CD14-positive monocyte (primary cell): ENCODE measurements at regions not wholly inside any gene's neighbourhood (a gene's known extent, or its start where the extent isn't known, plus 50 kb on each side); places are given as distances from the start of the nearest gene placed in this dataset.
A peak's percentile ranks its signal among the peaks of the same experiment; 100 is the strongest.

Experiments used
- DNase-seq, 3 donors: peaks; one replicate each; pipeline ENCODE4 v3.0.0-alpha.2; 2011 to 2022
- H2AFZ ChIP-seq: 2 replicates; pipeline ENCODE4 v1.6.0; 2012; ENCODE audit warnings: mild to moderate bottlenecking, low read depth, low read length, inconsistent platforms; ENCODE audit not compliant: insufficient read depth, poor library complexity, severe bottlenecking
- H3K27ac ChIP-seq, 2 donors: 1 replicate in 1 of 2; 2 replicates in 1 of 2; pipeline ENCODE4 v1.5.1; 2012 to 2013; ENCODE audit warnings: low read length in 2 of 2, control low read depth in 1 of 2, inconsistent platforms in 1 of 2, low read depth in 1 of 2, mild to moderate bottlenecking in 1 of 2
- H3K27me3 ChIP-seq, 2 donors: one replicate each; pipeline versions ENCODE4 v1.6.0 to v1.6.1; 2011 to 2013; ENCODE audit warnings: low read length in 2 of 2; ENCODE audit not compliant: control insufficient read depth in 2 of 2, insufficient read depth in 2 of 2
- H3K36me3 ChIP-seq, 2 donors: replicated peaks in 1 of 2; 1 replicate in 1 of 2; 2 replicates in 1 of 2; pipeline versions ENCODE4 v1.5.1 to v1.6.1; 2012 to 2013; ENCODE audit warnings: low read length in 2 of 2, control low read depth in 1 of 2, inconsistent platforms in 1 of 2, mild to moderate bottlenecking in 1 of 2; ENCODE audit not compliant: insufficient read depth in 2 of 2, control insufficient read depth in 1 of 2
- H3K4me1 ChIP-seq, 2 donors: 1 replicate in 1 of 2; 2 replicates in 1 of 2; pipeline versions ENCODE4 v1.5.1 to v1.6.1; 2012 to 2013; ENCODE audit warnings: low read length in 2 of 2, control low read depth in 1 of 2, inconsistent platforms in 1 of 2, mild to moderate bottlenecking in 1 of 2, moderate library complexity in 1 of 2; ENCODE audit not compliant: insufficient read depth in 2 of 2, control insufficient read depth in 1 of 2
- H3K4me2 ChIP-seq: replicated peaks from 2 replicates; pipeline ENCODE3; 2012; ENCODE audit warnings: low read length, moderate library complexity, mild to moderate bottlenecking; ENCODE audit not compliant: poor library complexity, severe bottlenecking; ENCODE audit errors: extremely low read depth
- H3K4me3 ChIP-seq, 3 experiments: fragments of 200-600 bp in 1 of 3; sonication (generic) in 1 of 3; replicated peaks in 1 of 3; 1 replicate in 2 of 3; 2 replicates in 1 of 3; pipeline ENCODE4 v1.5.1; 2011 to 2013; ENCODE audit warnings: low read length in 3 of 3, mild to moderate bottlenecking in 3 of 3, control low read depth in 2 of 3, low read depth in 2 of 3, inconsistent platforms in 1 of 3, moderate library complexity in 1 of 3
- H3K79me2 ChIP-seq: 2 replicates; pipeline ENCODE4 v1.6.0; 2012; ENCODE audit warnings: mild to moderate bottlenecking, control low read depth, inconsistent platforms, low read length, moderate library complexity; ENCODE audit not compliant: insufficient read depth
- H3K9ac ChIP-seq: 2 replicates; pipeline ENCODE4 v1.6.0; 2017; ENCODE audit warnings: low read length, mild to moderate bottlenecking; ENCODE audit not compliant: insufficient read depth, poor library complexity, severe bottlenecking
- H3K9me3 ChIP-seq, 2 donors: replicated peaks in 1 of 2; 1 replicate in 1 of 2; 2 replicates in 1 of 2; pipeline versions ENCODE4 v1.5.1 to v1.6.1; 2012 to 2013; ENCODE audit warnings: low read length in 2 of 2, control low read depth in 1 of 2; ENCODE audit not compliant: control insufficient read depth in 1 of 2, insufficient read depth in 1 of 2
- H4K20me1 ChIP-seq: 2 replicates; pipeline ENCODE4 v1.6.0; 2012; ENCODE audit warnings: mild to moderate bottlenecking, low read length, control low read depth, moderate library complexity; ENCODE audit not compliant: insufficient read depth
- H3K27ac Mint-ChIP-seq, 7 donors: one replicate each; pipeline ENCODE4 v1.8.0; 2020; ENCODE audit warnings: mild to moderate bottlenecking in 7 of 7, mixed read lengths in 7 of 7, moderate library complexity in 6 of 7, inconsistent platforms in 2 of 7
- H3K27me3 Mint-ChIP-seq, 3 donors: one replicate each; pipeline ENCODE4 v1.8.0; 2021 to 2022; ENCODE audit warnings: low read depth in 3 of 3, mild to moderate bottlenecking in 3 of 3, mixed read lengths in 3 of 3, moderate library complexity in 3 of 3, inconsistent platforms in 1 of 3
- H3K36me3 Mint-ChIP-seq, 2 donors: one replicate each; pipeline ENCODE4 v1.8.0; 2020; ENCODE audit warnings: mixed read lengths in 2 of 2, inconsistent platforms in 1 of 2, mild to moderate bottlenecking in 1 of 2
- H3K4me1 Mint-ChIP-seq: one replicate; pipeline ENCODE4 v1.8.0; 2020; ENCODE audit warnings: mild to moderate bottlenecking, mixed read lengths
- H3K4me3 Mint-ChIP-seq, 2 donors: one replicate each; pipeline ENCODE4 v1.8.0; 2020; ENCODE audit warnings: mild to moderate bottlenecking in 2 of 2, mixed read lengths in 2 of 2, moderate library complexity in 1 of 2
- H3K9me3 Mint-ChIP-seq, 7 donors: one replicate each; pipeline ENCODE4 v1.8.0; 2020 to 2022; ENCODE audit warnings: mixed read lengths in 7 of 7, mild to moderate bottlenecking in 6 of 7, moderate library complexity in 6 of 7, inconsistent platforms in 2 of 7
- WGBS: methylation state at CpG from one replicate; pipeline ENCODE4 v1.1.5; 2013; ENCODE audit warnings: missing lambda C conversion rate; ENCODE audit not compliant: insufficient coverage; 5-methylcytosine and 5-hydroxymethylcytosine counted together
- intact Hi-C, 2 donors: fragments of 100-400 bp; cut with micrococcal nuclease; formaldehyde crosslinking; loops; one replicate each; pipeline versions ENCODE4 v1.15.0 to v1.15.1; 2023
- TF ChIP-seq, protein P1 (sequence below): fragments of 200-600 bp; IDR thresholded peaks from one replicate; pipeline ENCODE4 v1.8.0; 2022; ENCODE audit warnings: antibody characterized with exemption, mild to moderate bottlenecking

DNA sequence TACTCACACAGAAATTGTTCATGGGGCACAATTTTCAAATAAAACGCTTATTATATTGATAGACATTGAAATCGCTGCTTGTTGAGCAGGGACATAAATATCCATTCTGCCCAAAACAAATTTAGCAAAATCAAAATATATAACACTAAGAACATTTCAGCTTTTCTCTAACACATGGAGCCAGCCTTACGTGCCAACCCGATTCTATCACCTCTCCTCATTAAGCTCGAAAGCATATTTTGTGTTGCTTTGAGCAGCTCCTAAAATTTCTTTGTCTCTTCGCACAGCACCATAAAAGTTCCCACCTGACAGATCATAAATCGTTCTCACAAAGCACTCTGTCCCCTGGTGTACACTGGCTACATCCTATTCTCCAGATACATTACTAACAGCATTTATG is 1034.4 kb upstream of the KLHL29 start:
- no peaks in the 10 kb centered on the region for H3K79me2 ChIP-seq
- H3K9me3 Mint-ChIP-seq, result no peaks in the 10 kb centered on the region
- no peaks in the 10 kb centered on the region for H3K9me3 ChIP-seq
- WGBS, result 87% methylated on average over 6 of the region's 7 CpGs
- H3K27me3 ChIP-seq, result no peaks in the 10 kb centered on the region
- DNase-seq, result no peak
- H3K4me1 Mint-ChIP-seq, result no peaks in the 10 kb centered on the region
- no peak overlapping the region for H2AFZ ChIP-seq
- H3K4me3 ChIP-seq, result no peak overlapping the region
- no peak overlapping the region for H3K9ac ChIP-seq
- H3K27me3 Mint-ChIP-seq, result peaks cover under 1 to 3% (median 2%) of the 10 kb centered on the region in 3 donors
- H3K36me3 Mint-ChIP-seq, result no peaks in the 10 kb centered on the region
- H3K36me3 ChIP-seq, result no peaks in the 10 kb centered on the region
- no peaks in the 10 kb centered on the region for H4K20me1 ChIP-seq
- H3K27ac Mint-ChIP-seq, result no peak overlapping the region
- no peak overlapping the region for H3K4me2 ChIP-seq
- TF ChIP-seq, protein P1, sequence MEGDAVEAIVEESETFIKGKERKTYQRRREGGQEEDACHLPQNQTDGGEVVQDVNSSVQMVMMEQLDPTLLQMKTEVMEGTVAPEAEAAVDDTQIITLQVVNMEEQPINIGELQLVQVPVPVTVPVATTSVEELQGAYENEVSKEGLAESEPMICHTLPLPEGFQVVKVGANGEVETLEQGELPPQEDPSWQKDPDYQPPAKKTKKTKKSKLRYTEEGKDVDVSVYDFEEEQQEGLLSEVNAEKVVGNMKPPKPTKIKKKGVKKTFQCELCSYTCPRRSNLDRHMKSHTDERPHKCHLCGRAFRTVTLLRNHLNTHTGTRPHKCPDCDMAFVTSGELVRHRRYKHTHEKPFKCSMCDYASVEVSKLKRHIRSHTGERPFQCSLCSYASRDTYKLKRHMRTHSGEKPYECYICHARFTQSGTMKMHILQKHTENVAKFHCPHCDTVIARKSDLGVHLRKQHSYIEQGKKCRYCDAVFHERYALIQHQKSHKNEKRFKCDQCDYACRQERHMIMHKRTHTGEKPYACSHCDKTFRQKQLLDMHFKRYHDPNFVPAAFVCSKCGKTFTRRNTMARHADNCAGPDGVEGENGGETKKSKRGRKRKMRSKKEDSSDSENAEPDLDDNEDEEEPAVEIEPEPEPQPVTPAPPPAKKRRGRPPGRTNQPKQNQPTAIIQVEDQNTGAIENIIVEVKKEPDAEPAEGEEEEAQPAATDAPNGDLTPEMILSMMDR, result no peak
- intact Hi-C loops, result loop anchor here in 1 of 2 donors (10.0 kb wide), 1 partner anchor 1306 kb away; the partner anchor contains the start of gene APOB
- no peaks in the 10 kb centered on the region for H3K4me1 ChIP-seq
- H3K27ac ChIP-seq, result no peak overlapping the region
- H3K4me3 Mint-ChIP-seq, result no peak overlapping the region

DNA sequence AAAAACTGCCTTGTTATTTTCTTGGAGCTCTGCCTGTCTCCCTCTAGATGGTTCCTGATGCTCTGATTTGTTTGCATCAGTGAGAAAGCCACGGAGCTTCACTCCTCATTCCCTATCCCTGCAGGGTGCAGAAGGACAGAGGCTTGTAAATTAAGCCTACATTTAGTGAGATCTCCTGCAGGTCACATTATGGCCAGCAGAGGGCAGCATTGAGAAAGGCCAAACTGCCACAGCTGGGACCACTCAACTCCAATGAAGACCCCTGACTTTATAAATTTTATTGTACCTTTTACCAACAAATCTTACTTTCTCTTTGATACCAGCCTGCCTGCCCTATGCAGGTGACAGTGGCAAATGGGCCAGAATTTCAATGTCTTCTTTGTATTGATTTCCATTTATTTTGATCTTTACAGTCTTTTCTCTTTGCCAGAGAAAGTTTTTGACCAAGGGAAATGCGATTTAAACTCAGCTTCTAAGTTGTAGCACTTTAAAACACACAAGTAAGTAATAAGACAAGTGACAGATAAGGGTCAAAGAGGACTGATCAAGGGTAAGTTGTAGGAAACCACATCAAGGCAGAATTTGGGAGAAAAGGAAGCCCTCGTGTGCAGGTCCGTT is 1029.1 kb upstream of the KLHL29 start:
- intact Hi-C loops, result loop anchor here in 1 of 2 donors (10.0 kb wide), 1 partner anchor 1311 kb away; the partner anchor contains the start of gene APOB
- Histone ChIP-seq H4K20me1 (no peaks in the 10 kb centered on the region), H3K9me3 (no peaks in the 10 kb centered on the region), H2AFZ (no peak overlapping the region), H3K9ac (no peak overlapping the region), H3K27me3 (no peaks in the 10 kb centered on the region), H3K4me3 (no peak overlapping the region), H3K4me1 (no peaks in the 10 kb centered on the region), H3K4me2 (no peak overlapping the region), H3K27ac (no peak overlapping the region), H3K36me3 (no peaks in the 10 kb centered on the region), H3K79me2 (no peaks in the 10 kb centered on the region)
- H3K9me3 Mint-ChIP-seq, result no peaks in the 10 kb centered on the region
- no peak overlapping the region for H3K4me3 Mint-ChIP-seq
- peaks cover 0 to 2% (median 2%) of the 10 kb centered on the region in 3 donors for H3K27me3 Mint-ChIP-seq
- no peak overlapping the region for H3K27ac Mint-ChIP-seq
- no peaks in the 10 kb centered on the region for H3K4me1 Mint-ChIP-seq
- no peaks in the 10 kb centered on the region for H3K36me3 Mint-ChIP-seq
- DNase-seq, result peak; percentile 0 to 16 (median 8)
- TF ChIP-seq, protein P1, result peak; percentile 91
- 72% methylated on average over 2 of the region's 4 CpGs for WGBS
